CD14-positive monocyte (primary cell): ENCODE measurements at regions not wholly inside any gene's neighbourhood (a gene's known extent, or its start where the extent isn't known, plus 50 kb on each side); places are given as distances from the start of the nearest gene placed in this dataset.

Source experiments
- DNase-seq, 3 donors: peaks; one replicate each; pipeline ENCODE4 v3.0.0-alpha.2; 2011 to 2022
- H2AFZ ChIP-seq: 2 replicates; pipeline ENCODE4 v1.6.0; 2012; ENCODE audit warnings: mild to moderate bottlenecking, low read depth, low read length, inconsistent platforms; ENCODE audit not compliant: insufficient read depth, poor library complexity, severe bottlenecking
- H3K27ac ChIP-seq, 2 donors: 1 replicate in 1 of 2; 2 replicates in 1 of 2; pipeline ENCODE4 v1.5.1; 2012 to 2013; ENCODE audit warnings: low read length in 2 of 2, control low read depth in 1 of 2, inconsistent platforms in 1 of 2, low read depth in 1 of 2, mild to moderate bottlenecking in 1 of 2
- H3K27me3 ChIP-seq, 2 donors: one replicate each; pipeline versions ENCODE4 v1.6.0 to v1.6.1; 2011 to 2013; ENCODE audit warnings: low read length in 2 of 2; ENCODE audit not compliant: control insufficient read depth in 2 of 2, insufficient read depth in 2 of 2
- H3K36me3 ChIP-seq, 2 donors: replicated peaks in 1 of 2; 1 replicate in 1 of 2; 2 replicates in 1 of 2; pipeline versions ENCODE4 v1.5.1 to v1.6.1; 2012 to 2013; ENCODE audit warnings: low read length in 2 of 2, control low read depth in 1 of 2, inconsistent platforms in 1 of 2, mild to moderate bottlenecking in 1 of 2; ENCODE audit not compliant: insufficient read depth in 2 of 2, control insufficient read depth in 1 of 2
- H3K4me1 ChIP-seq, 2 donors: 1 replicate in 1 of 2; 2 replicates in 1 of 2; pipeline versions ENCODE4 v1.5.1 to v1.6.1; 2012 to 2013; ENCODE audit warnings: low read length in 2 of 2, control low read depth in 1 of 2, inconsistent platforms in 1 of 2, mild to moderate bottlenecking in 1 of 2, moderate library complexity in 1 of 2; ENCODE audit not compliant: insufficient read depth in 2 of 2, control insufficient read depth in 1 of 2
- H3K4me2 ChIP-seq: replicated peaks from 2 replicates; pipeline ENCODE3; 2012; ENCODE audit warnings: low read length, moderate library complexity, mild to moderate bottlenecking; ENCODE audit not compliant: poor library complexity, severe bottlenecking; ENCODE audit errors: extremely low read depth
- H3K4me3 ChIP-seq, 3 experiments: fragments of 200-600 bp in 1 of 3; sonication (generic) in 1 of 3; replicated peaks in 1 of 3; 1 replicate in 2 of 3; 2 replicates in 1 of 3; pipeline ENCODE4 v1.5.1; 2011 to 2013; ENCODE audit warnings: low read length in 3 of 3, mild to moderate bottlenecking in 3 of 3, control low read depth in 2 of 3, low read depth in 2 of 3, inconsistent platforms in 1 of 3, moderate library complexity in 1 of 3
- H3K79me2 ChIP-seq: 2 replicates; pipeline ENCODE4 v1.6.0; 2012; ENCODE audit warnings: mild to moderate bottlenecking, control low read depth, inconsistent platforms, low read length, moderate library complexity; ENCODE audit not compliant: insufficient read depth
- H3K9ac ChIP-seq: 2 replicates; pipeline ENCODE4 v1.6.0; 2017; ENCODE audit warnings: low read length, mild to moderate bottlenecking; ENCODE audit not compliant: insufficient read depth, poor library complexity, severe bottlenecking
- H3K9me3 ChIP-seq, 2 donors: replicated peaks in 1 of 2; 1 replicate in 1 of 2; 2 replicates in 1 of 2; pipeline versions ENCODE4 v1.5.1 to v1.6.1; 2012 to 2013; ENCODE audit warnings: low read length in 2 of 2, control low read depth in 1 of 2; ENCODE audit not compliant: control insufficient read depth in 1 of 2, insufficient read depth in 1 of 2
- H4K20me1 ChIP-seq: 2 replicates; pipeline ENCODE4 v1.6.0; 2012; ENCODE audit warnings: mild to moderate bottlenecking, low read length, control low read depth, moderate library complexity; ENCODE audit not compliant: insufficient read depth
- H3K27ac Mint-ChIP-seq, 7 donors: one replicate each; pipeline ENCODE4 v1.8.0; 2020; ENCODE audit warnings: mild to moderate bottlenecking in 7 of 7, mixed read lengths in 7 of 7, moderate library complexity in 6 of 7, inconsistent platforms in 2 of 7
- H3K27me3 Mint-ChIP-seq, 3 donors: one replicate each; pipeline ENCODE4 v1.8.0; 2021 to 2022; ENCODE audit warnings: low read depth in 3 of 3, mild to moderate bottlenecking in 3 of 3, mixed read lengths in 3 of 3, moderate library complexity in 3 of 3, inconsistent platforms in 1 of 3
- H3K36me3 Mint-ChIP-seq, 2 donors: one replicate each; pipeline ENCODE4 v1.8.0; 2020; ENCODE audit warnings: mixed read lengths in 2 of 2, inconsistent platforms in 1 of 2, mild to moderate bottlenecking in 1 of 2
- H3K4me1 Mint-ChIP-seq: one replicate; pipeline ENCODE4 v1.8.0; 2020; ENCODE audit warnings: mild to moderate bottlenecking, mixed read lengths
- H3K4me3 Mint-ChIP-seq, 2 donors: one replicate each; pipeline ENCODE4 v1.8.0; 2020; ENCODE audit warnings: mild to moderate bottlenecking in 2 of 2, mixed read lengths in 2 of 2, moderate library complexity in 1 of 2
- H3K9me3 Mint-ChIP-seq, 7 donors: one replicate each; pipeline ENCODE4 v1.8.0; 2020 to 2022; ENCODE audit warnings: mixed read lengths in 7 of 7, mild to moderate bottlenecking in 6 of 7, moderate library complexity in 6 of 7, inconsistent platforms in 2 of 7
- CTCF ChIP-seq: fragments of 200-600 bp; IDR thresholded peaks from one replicate; pipeline ENCODE4 v1.8.0; 2022; ENCODE audit warnings: antibody characterized with exemption, mild to moderate bottlenecking
- WGBS: methylation state at CpG from one replicate; pipeline ENCODE4 v1.1.5; 2013; ENCODE audit warnings: missing lambda C conversion rate; ENCODE audit not compliant: insufficient coverage; 5-methylcytosine and 5-hydroxymethylcytosine counted together
- intact Hi-C, 2 donors: fragments of 100-400 bp; cut with micrococcal nuclease; formaldehyde crosslinking; loops; one replicate each; pipeline versions ENCODE4 v1.15.0 to v1.15.1; 2023

GRCh38 chr7:16986755-16987154, 105.0 kb upstream of the AGR3 start:
- no peaks in the 10 kb centered on the region for H3K9me3 Mint-ChIP-seq
- peaks cover 29% of the 10 kb centered on the region for H3K4me1 Mint-ChIP-seq
- Histone ChIP-seq H3K27me3 (no peaks in the 10 kb centered on the region), H3K36me3 (no peaks in the 10 kb centered on the region), H4K20me1 (no peaks in the 10 kb centered on the region), H3K4me2 (no peak overlapping the region), H3K79me2 (no peaks in the 10 kb centered on the region), H3K27ac (no peak overlapping the region), H3K4me1 (peaks cover 9 to 25% of the 10 kb centered on the region in 2 donors), H3K9ac (no peak overlapping the region), H3K9me3 (no peaks in the 10 kb centered on the region), H3K4me3 (no peak overlapping the region), H2AFZ (no peak overlapping the region)
- DNase-seq, result peak in 2 of 3 donors; percentile 15 to 59
- H3K4me3 Mint-ChIP-seq, result no peak overlapping the region
- H3K27me3 Mint-ChIP-seq, result peaks cover 0 to 1% (median 0%) of the 10 kb centered on the region in 3 donors
- H3K36me3 Mint-ChIP-seq, result no peaks in the 10 kb centered on the region
- intact Hi-C loops, result loop anchor here in 1 of 2 donors (10.0 kb wide), 1 partner anchor 318 kb away; no protein-coding TSS in a partner anchor
- no peak for TF ChIP-seq CTCF
- H3K27ac Mint-ChIP-seq, result no peak overlapping the region
- no CpG with 5 or more reads among the region's 1 CpG for WGBS

- Histone ChIP-seq H3K4me1 (peaks cover 9 to 25% of the 10 kb centered on the region in 2 donors), H3K27me3 (no peaks in the 10 kb centered on the region), H3K79me2 (no peaks in the 10 kb centered on the region), H3K4me2 (peak overlapping the region; percentile 50), H2AFZ (peak overlapping the region; percentile 65), H3K9ac (no peak overlapping the region), H3K9me3 (no peaks in the 10 kb centered on the region), H3K27ac (peak overlapping the region in 1 of 2 donors; percentile 57), H3K36me3 (no peaks in the 10 kb centered on the region), H4K20me1 (no peaks in the 10 kb centered on the region), H3K4me3 (peak overlapping the region; percentile 9 to 57 (median 25))
- TF ChIP-seq CTCF, result no peak
- Mint-ChIP-seq H3K4me3 (peak overlapping the region; percentile 82 to 93), H3K4me1 (peaks cover 28% of the 10 kb centered on the region), H3K9me3 (peaks cover 0 to 5% (median 4%) of the 10 kb centered on the region in 7 donors), H3K27ac (peak overlapping the region; percentile 21 to 95 (median 82)), H3K27me3 (peaks cover 0 to 1% (median 0%) of the 10 kb centered on the region in 3 donors), H3K36me3 (no peaks in the 10 kb centered on the region)
- peak; percentile 10 to 35 (median 12) for DNase-seq
- intact Hi-C loops, result loop anchor here in 1 of 2 donors (10.0 kb wide), 2 partner anchors 75 to 315 kb away; no protein-coding TSS in a partner anchor
- WGBS, result 10% methylated on average over 3 of the region's 7 CpGs
Measured at GRCh38 chr7:16989811-16990413, 108.1 kb upstream of the AGR3 start.
